Tibial nerve (tissue), 4 donors: ENCODE measurements at regions not wholly inside any gene's neighbourhood (a gene's known extent, or its start where the extent isn't known, plus 50 kb on each side); places are given as distances from the start of the nearest gene placed in this dataset.

Experiments used
- EP300 ChIP-seq, 2 donors: sonication (generic); formaldehyde crosslinking; IDR thresholded peaks; one replicate each; pipeline ENCODE4 v1.6.1; 2017; ENCODE audit warnings: antibody characterized with exemption in 2 of 2, mild to moderate bottlenecking in 1 of 2
- POLR2A ChIP-seq, 2 donors: fragments of 450-650 bp; IDR thresholded peaks; one replicate each; pipeline ENCODE4 v1.6.1; 2017; ENCODE audit warnings: antibody characterized with exemption in 2 of 2, mild to moderate bottlenecking in 2 of 2, moderate library complexity in 2 of 2
- TF ChIP-seq, protein P1 (sequence below), 5 experiments: fragments of 200-600 bp in 3 of 5; fragments of 450-650 bp in 2 of 5; sonication (generic) in 3 of 5; IDR thresholded peaks; one replicate each; pipeline ENCODE4 v1.5.1; 2016 to 2019; ENCODE audit warnings: antibody characterized with exemption in 5 of 5, mild to moderate bottlenecking in 3 of 5, moderate library complexity in 2 of 5

- TF ChIP-seq, protein P1, sequence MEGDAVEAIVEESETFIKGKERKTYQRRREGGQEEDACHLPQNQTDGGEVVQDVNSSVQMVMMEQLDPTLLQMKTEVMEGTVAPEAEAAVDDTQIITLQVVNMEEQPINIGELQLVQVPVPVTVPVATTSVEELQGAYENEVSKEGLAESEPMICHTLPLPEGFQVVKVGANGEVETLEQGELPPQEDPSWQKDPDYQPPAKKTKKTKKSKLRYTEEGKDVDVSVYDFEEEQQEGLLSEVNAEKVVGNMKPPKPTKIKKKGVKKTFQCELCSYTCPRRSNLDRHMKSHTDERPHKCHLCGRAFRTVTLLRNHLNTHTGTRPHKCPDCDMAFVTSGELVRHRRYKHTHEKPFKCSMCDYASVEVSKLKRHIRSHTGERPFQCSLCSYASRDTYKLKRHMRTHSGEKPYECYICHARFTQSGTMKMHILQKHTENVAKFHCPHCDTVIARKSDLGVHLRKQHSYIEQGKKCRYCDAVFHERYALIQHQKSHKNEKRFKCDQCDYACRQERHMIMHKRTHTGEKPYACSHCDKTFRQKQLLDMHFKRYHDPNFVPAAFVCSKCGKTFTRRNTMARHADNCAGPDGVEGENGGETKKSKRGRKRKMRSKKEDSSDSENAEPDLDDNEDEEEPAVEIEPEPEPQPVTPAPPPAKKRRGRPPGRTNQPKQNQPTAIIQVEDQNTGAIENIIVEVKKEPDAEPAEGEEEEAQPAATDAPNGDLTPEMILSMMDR (IDR thresholded peaks at IDR 0.05): no peak
- TF ChIP-seq EP300 (IDR thresholded peaks at IDR 0.05) (no peak), POLR2A (IDR thresholded peaks at IDR 0.05) (no peak)
These were observed 910.7 kb downstream of the TBL1XR1 start for GRCh38 chr3:176286476-176287085.
